Pancreas (tissue), 10 donors: ENCODE measurements at regions not wholly inside any gene's neighbourhood (a gene's known extent, or its start where the extent isn't known, plus 50 kb on each side); places are given as distances from the start of the nearest gene placed in this dataset.

ENCODE experiments used
- ATAC-seq, 4 donors: fragments of 200-7000 bp; cut with Tn5 transposase; one replicate each; pipeline versions ENCODE4 v1.8.0 to v1.9.1; 2020; ENCODE audit warnings: mild to moderate bottlenecking in 4 of 4, moderate library complexity in 4 of 4
- DNase-seq, 6 donors: peaks; one replicate each; pipeline ENCODE4 v3.0.0-alpha.2; 2020
- FAIRE-seq: peaks from 2 replicates; lab custom pipeline; 2012; peaks lifted over from hg19 to GRCh38; lab: Jason Lieb, UNC
- H3K27ac ChIP-seq, 4 donors: fragments of 200-600 bp; sonication (generic); 1 replicate in 3 of 4; 2 replicates in 1 of 4; pipeline versions ENCODE4 v1.5.0 to v1.8.0; 2020
- H3K27me3 ChIP-seq, 4 donors: fragments of 200-600 bp; one replicate each; pipeline ENCODE4 v1.8.0; 2021
- H3K36me3 ChIP-seq, 3 donors: fragments of 200-600 bp; sonication (generic) in 1 of 3; one replicate each; pipeline versions ENCODE4 v1.5.0 to v1.8.0; 2020 to 2021
- H3K4me1 ChIP-seq, 3 donors: fragments of 200-600 bp; one replicate each; pipeline ENCODE4 v1.8.0; 2021
- H3K4me3 ChIP-seq, 4 donors: fragments of 200-600 bp; sonication (generic) in 2 of 4; one replicate each; pipeline versions ENCODE4 v1.5.0 to v1.8.0; 2020 to 2021
- H3K9me3 ChIP-seq, 4 donors: fragments of 200-600 bp; one replicate each; pipeline ENCODE4 v1.8.0; 2021
- WGBS, 2 donors: extraction: QIAGEN DNeasy Blood & Tissue Kit; methylation state at CpG; one replicate each; pipeline ENCODE4 v1.1.7; 2013; 5-methylcytosine and 5-hydroxymethylcytosine counted together
- intact Hi-C, 3 donors: fragments of 100-400 bp; cut with DNase I; formaldehyde crosslinking; loops; one replicate each; pipeline versions ENCODE4 v1.11.1 to v1.14.2; 2022
- TF ChIP-seq, protein P1 (sequence below), 4 donors: fragments of 200-600 bp; sonication (generic) in 3 of 4; IDR thresholded peaks; one replicate each; pipeline versions ENCODE4 v1.5.0 to v1.8.0; 2021; ENCODE audit warnings: antibody characterized with exemption in 4 of 4
- donor health status: healthy with polysubstance abuse.
- donor health status: DM: no; HTN: no; CAD: no; lungs with moderate emphysema.
- donor health status: DM: no; HTN: no; CAD: no.
- donor health status: control.
- donor health status: control.
- donor health status: Bipolar disorder and iron deficiency.
- donor health status: DM: yes; HTN: yes; CAD: no.
- donor health status: DM: no; HTN: no; CAD: no.
- donor health status: DM: no; HTN: no; CAD: no.
- donor health status: DM: yes; HTN: yes; CAD: no.

DNA sequence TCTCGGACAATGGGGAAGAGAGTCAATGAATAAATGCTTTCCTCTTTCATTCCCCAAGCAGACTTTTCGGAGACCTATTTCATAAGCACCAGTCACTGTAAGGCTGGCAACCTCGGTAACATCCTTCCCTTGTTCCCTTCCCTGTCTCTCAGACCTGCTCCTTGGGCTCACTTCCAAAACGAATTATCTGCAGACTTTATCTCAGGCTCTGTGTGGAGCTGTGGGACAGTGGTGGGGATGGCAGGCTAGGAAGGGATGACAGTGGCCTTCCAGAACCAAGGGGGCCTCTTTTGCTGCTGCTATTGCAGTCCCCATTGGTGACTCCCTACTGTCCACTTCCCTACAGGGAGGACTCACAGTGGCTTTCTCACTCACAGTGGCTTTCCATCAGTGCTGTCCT lies 185.6 kb upstream of the MEX3C start:
- ATAC-seq (no peak), FAIRE-seq (no peak), DNase-seq (no peak)
- intact Hi-C loops: no loop called here
- 59 to 68% methylated on average over 4 of the region's 4 CpGs for WGBS, 2 donors
- no peaks in the 10 kb centered on the region for H3K36me3 ChIP-seq
- no peaks in the 10 kb centered on the region for H3K4me1 ChIP-seq
- no peaks in the 10 kb centered on the region for H3K9me3 ChIP-seq
- TF ChIP-seq, protein P1, sequence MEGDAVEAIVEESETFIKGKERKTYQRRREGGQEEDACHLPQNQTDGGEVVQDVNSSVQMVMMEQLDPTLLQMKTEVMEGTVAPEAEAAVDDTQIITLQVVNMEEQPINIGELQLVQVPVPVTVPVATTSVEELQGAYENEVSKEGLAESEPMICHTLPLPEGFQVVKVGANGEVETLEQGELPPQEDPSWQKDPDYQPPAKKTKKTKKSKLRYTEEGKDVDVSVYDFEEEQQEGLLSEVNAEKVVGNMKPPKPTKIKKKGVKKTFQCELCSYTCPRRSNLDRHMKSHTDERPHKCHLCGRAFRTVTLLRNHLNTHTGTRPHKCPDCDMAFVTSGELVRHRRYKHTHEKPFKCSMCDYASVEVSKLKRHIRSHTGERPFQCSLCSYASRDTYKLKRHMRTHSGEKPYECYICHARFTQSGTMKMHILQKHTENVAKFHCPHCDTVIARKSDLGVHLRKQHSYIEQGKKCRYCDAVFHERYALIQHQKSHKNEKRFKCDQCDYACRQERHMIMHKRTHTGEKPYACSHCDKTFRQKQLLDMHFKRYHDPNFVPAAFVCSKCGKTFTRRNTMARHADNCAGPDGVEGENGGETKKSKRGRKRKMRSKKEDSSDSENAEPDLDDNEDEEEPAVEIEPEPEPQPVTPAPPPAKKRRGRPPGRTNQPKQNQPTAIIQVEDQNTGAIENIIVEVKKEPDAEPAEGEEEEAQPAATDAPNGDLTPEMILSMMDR (IDR thresholded peaks at IDR 0.05): no peak
- H3K4me3 ChIP-seq: no peak overlapping the region
- H3K27ac ChIP-seq: no peak overlapping the region
- no peaks in the 10 kb centered on the region for H3K27me3 ChIP-seq

GRCh38 chr18:51383711-51384110 lies 186.2 kb upstream of the MEX3C start:
- no peak for FAIRE-seq
- TF ChIP-seq, protein P1 (IDR thresholded peaks at IDR 0.05): no peak
- WGBS, 2 donors: 52% methylated on average over 1 of the region's 1 CpG

GRCh38 chr18:51385270-51385669 lies 187.8 kb upstream of the MEX3C start:
- intact Hi-C loops: no loop called here
- no peak overlapping the region for H3K4me3 ChIP-seq
- no peak overlapping the region for H3K27ac ChIP-seq
- TF ChIP-seq, protein P1 (IDR thresholded peaks at IDR 0.05): no peak
- WGBS, 2 donors: 58 to 75% methylated on average over 2 of the region's 2 CpGs
- no peaks in the 10 kb centered on the region for H3K9me3 ChIP-seq
- no peaks in the 10 kb centered on the region for H3K36me3 ChIP-seq
- no peaks in the 10 kb centered on the region for H3K27me3 ChIP-seq
- H3K4me1 ChIP-seq: no peaks in the 10 kb centered on the region
- no peak for FAIRE-seq
- DNase-seq: no peak
- ATAC-seq: no peak

More at GRCh38 chr18:51383711-51384110, 186.2 kb upstream of the MEX3C start:
- intact Hi-C loops: no loop called here
- H3K9me3 ChIP-seq: no peaks in the 10 kb centered on the region
- H3K27ac ChIP-seq: no peak overlapping the region
- H3K4me3 ChIP-seq: no peak overlapping the region
- no peaks in the 10 kb centered on the region for H3K27me3 ChIP-seq
- DNase-seq: no peak
- no peaks in the 10 kb centered on the region for H3K4me1 ChIP-seq
- ATAC-seq: no peak
- H3K36me3 ChIP-seq: no peaks in the 10 kb centered on the region

- DNase-seq (no peak), FAIRE-seq (no peak), ATAC-seq (no peak)
- Histone ChIP-seq H3K27ac (no peak overlapping the region), H3K4me1 (no peaks in the 10 kb centered on the region), H3K9me3 (no peaks in the 10 kb centered on the region), H3K27me3 (no peaks in the 10 kb centered on the region), H3K4me3 (no peak overlapping the region), H3K36me3 (no peaks in the 10 kb centered on the region)
- 83 to 89% methylated on average over 3 of the region's 3 CpGs for WGBS, 2 donors
- intact Hi-C loops: no loop called here
- TF ChIP-seq, protein P1 (IDR thresholded peaks at IDR 0.05): no peak
Measured at GRCh38 chr18:51390702-51391101, 193.2 kb upstream of the MEX3C start.

DNA sequence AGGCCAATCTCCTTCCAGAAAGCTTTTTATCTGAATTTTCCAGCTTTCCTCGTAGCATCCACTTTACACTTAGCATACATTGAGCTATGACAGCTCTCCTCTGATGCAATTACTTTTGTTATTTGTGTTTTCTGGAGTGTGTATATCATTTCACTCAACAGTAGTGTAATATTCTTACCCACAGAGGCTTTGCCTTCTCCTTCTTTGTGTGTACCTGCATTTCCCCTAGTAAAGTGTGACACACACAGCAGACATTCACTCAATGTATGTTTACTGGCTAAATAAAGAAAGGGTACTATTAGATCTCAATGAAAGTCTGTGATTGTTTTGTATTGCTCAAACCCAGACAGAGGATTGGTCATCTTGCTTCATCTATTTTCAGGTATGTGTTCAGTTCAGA lies 193.7 kb upstream of the MEX3C start:
- 69 to 85% methylated on average over 1 of the region's 1 CpG for WGBS, 2 donors
- FAIRE-seq (no peak), DNase-seq (no peak), ATAC-seq (no peak)
- Histone ChIP-seq H3K4me1 (no peaks in the 10 kb centered on the region), H3K36me3 (no peaks in the 10 kb centered on the region), H3K27ac (no peak overlapping the region), H3K27me3 (no peaks in the 10 kb centered on the region), H3K9me3 (no peaks in the 10 kb centered on the region), H3K4me3 (no peak overlapping the region)
- TF ChIP-seq, protein P1 (IDR thresholded peaks at IDR 0.05): no peak
- intact Hi-C loops: no loop called here
